ENCODE measurements at regions not wholly inside any gene's neighbourhood (a gene's known extent, or its start where the extent isn't known, plus 50 kb on each side); places are given as distances from the start of the nearest gene placed in this dataset.

GRCh38 chrX:137413190-137413589 lies 152.7 kb upstream of the ZIC3 start:
- H3K27ac ChIP-seq = no peak overlapping the region
- intact Hi-C loops (cut with DNase I) = no loop called here
- TF ChIP-seq EP300 (IDR thresholded peaks at IDR 0.05) (no peak), CTCF (IDR thresholded peaks at IDR 0.05) (no peak), POLR2A (IDR thresholded peaks at IDR 0.05) (no peak)

GRCh38 chrX:137405449-137406140 lies 160.3 kb upstream of the ZIC3 start:
- Histone ChIP-seq H3K4me3 (no peak overlapping the region), H3K27me3 (no peaks in the 10 kb centered on the region), H3K9me3 (no peaks in the 10 kb centered on the region), H3K36me3 (no peaks in the 10 kb centered on the region), H3K4me1 (ENCODE audit: insufficient read depth) (no peaks in the 10 kb centered on the region), H3K27ac (no peak overlapping the region)
- TF ChIP-seq POLR2A (IDR thresholded peaks at IDR 0.05) (no peak), EP300 (IDR thresholded peaks at IDR 0.05) (no peak), CTCF (IDR thresholded peaks at IDR 0.05) (no peak)
- no peak for DNase-seq
- intact Hi-C loops (cut with DNase I) = no loop called here
- WGBS, 3 donors = 76 to 81% (median 80%) methylated on average over 22 to 26 of the region's 26 CpGs

More at GRCh38 chrX:137413190-137413589, 152.7 kb upstream of the ZIC3 start:
- no peak for DNase-seq
- Histone ChIP-seq H3K9me3 (no peaks in the 10 kb centered on the region), H3K4me1 (ENCODE audit: insufficient read depth) (no peaks in the 10 kb centered on the region), H3K36me3 (no peaks in the 10 kb centered on the region), H3K27me3 (no peaks in the 10 kb centered on the region), H3K4me3 (no peak overlapping the region)
- WGBS, 3 donors = 28 to 44% (median 42%) methylated on average over 3 of the region's 3 CpGs

- no peaks in the 10 kb centered on the region for H3K27me3 ChIP-seq
- TF ChIP-seq EP300 (IDR thresholded peaks at IDR 0.05) = no peak
- TF ChIP-seq CTCF (IDR thresholded peaks at IDR 0.05) = no peak
- TF ChIP-seq POLR2A (IDR thresholded peaks at IDR 0.05) = no peak
Measured at GRCh38 chrX:137401092-137401491, 164.8 kb upstream of the ZIC3 start.

GRCh38 chrX:137387646-137388045 lies 178.3 kb upstream of the ZIC3 start:
- Histone ChIP-seq H3K4me1 (ENCODE audit: insufficient read depth) (no peaks in the 10 kb centered on the region), H3K27ac (no peak overlapping the region), H3K27me3 (no peaks in the 10 kb centered on the region), H3K36me3 (no peaks in the 10 kb centered on the region), H3K9me3 (no peaks in the 10 kb centered on the region), H3K4me3 (no peak overlapping the region)
- TF ChIP-seq POLR2A (IDR thresholded peaks at IDR 0.05) = no peak
- TF ChIP-seq CTCF (IDR thresholded peaks at IDR 0.05) = no peak
- TF ChIP-seq EP300 (IDR thresholded peaks at IDR 0.05) = no peak
- 75 to 93% (median 79%) methylated on average over 2 of the region's 2 CpGs for WGBS, 3 donors
- DNase-seq = no peak
- intact Hi-C loops (cut with DNase I) = no loop called here

More at GRCh38 chrX:137401092-137401491, 164.8 kb upstream of the ZIC3 start:
- intact Hi-C loops (cut with DNase I) = no loop called here
- no peak for DNase-seq
- WGBS, 3 donors = 48 to 56% (median 49%) methylated on average over 4 of the region's 4 CpGs
- Histone ChIP-seq H3K4me3 (no peak overlapping the region), H3K27ac (no peak overlapping the region), H3K4me1 (ENCODE audit: insufficient read depth) (no peaks in the 10 kb centered on the region), H3K9me3 (no peaks in the 10 kb centered on the region), H3K36me3 (no peaks in the 10 kb centered on the region)

Measured in ovary (tissue), 7 donors.